NCI-H1105 treated with DMSO at 0.1 percent for 48 hours (cell line): ENCODE measurements at regions not wholly inside any gene's neighbourhood (a gene's known extent, or its start where the extent isn't known, plus 50 kb on each side); places are given as distances from the start of the nearest gene placed in this dataset.
"Not testable (repeated sequence)": the region's sequence is repeated elsewhere in the genome, so short reads cannot be mapped to it uniquely, and the experiment has no call there.

ENCODE experiments used
- DNase-seq: peaks from one replicate; lab custom pipeline; 2025; lab: John Stamatoyannopoulos, UW

GRCh38 chr3:16708285-16708684 lies 103.1 kb upstream of the DAZL start:
- DNase-seq = no peak

- not testable (repeated sequence) for DNase-seq
Observed at GRCh38 chr3:16711691-16712090, 106.5 kb upstream of the DAZL start.

DNA sequence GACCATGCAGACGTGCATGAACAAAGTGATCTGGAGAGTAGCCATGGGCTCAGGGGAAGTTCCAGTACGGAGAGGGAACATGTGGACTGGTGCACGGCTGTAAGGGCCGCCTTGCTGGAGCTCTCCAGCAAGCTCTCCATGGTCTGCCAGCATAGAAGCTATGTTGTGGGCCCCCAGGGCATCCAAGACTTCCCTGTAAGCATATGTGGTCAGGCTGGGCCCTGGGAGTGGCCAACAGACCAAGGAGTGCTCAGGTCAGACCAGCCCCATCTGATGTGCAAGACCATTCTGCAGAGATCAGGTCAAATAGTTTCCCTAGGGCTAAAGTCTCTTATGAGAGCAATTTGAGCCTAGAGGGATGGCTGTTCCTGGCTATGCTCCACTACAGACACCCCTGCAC lies 110.1 kb upstream of the DAZL start:
- DNase-seq = no peak

GRCh38 chr3:16719426-16719825 lies 114.2 kb upstream of the DAZL start:
- no peak for DNase-seq

DNA sequence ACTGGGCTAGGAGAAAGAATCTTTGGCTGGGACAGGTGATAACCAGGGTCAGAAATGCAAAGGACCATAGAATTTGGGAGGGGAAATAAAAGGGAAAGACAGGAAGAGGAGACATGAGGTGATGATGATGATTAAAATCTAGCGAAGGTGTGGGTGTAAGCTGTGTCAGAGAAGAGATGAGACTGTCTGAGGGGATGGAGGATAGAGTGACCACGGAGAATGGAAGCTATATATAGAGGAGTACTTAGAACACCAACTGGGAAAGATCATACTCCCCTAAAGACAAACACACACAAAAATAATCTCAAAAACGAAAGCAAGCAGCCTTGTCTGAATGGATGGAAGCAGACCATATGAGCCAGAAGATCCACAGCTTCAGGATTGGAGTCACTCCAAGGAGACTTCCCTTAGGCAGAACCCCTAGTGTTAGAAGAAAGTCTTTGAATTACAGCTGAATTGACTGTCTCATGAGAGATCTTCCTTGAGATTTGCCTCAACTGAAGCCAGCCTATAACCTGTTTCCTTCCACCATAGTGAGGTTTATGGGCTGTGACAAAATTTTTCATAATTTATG lies 115.2 kb upstream of the DAZL start:
- DNase-seq = no peak

GRCh38 chr3:16721494-16721893 lies 116.3 kb upstream of the DAZL start:
- DNase-seq = no peak

- no peak for DNase-seq
Observed at GRCh38 chr3:16723978-16724377, 118.8 kb upstream of the DAZL start.

GRCh38 chr3:16724487-16724886 lies 119.3 kb upstream of the DAZL start:
- no peak for DNase-seq

GRCh38 chr3:16725972-16726371 lies 120.7 kb upstream of the DAZL start:
- no peak for DNase-seq

DNA sequence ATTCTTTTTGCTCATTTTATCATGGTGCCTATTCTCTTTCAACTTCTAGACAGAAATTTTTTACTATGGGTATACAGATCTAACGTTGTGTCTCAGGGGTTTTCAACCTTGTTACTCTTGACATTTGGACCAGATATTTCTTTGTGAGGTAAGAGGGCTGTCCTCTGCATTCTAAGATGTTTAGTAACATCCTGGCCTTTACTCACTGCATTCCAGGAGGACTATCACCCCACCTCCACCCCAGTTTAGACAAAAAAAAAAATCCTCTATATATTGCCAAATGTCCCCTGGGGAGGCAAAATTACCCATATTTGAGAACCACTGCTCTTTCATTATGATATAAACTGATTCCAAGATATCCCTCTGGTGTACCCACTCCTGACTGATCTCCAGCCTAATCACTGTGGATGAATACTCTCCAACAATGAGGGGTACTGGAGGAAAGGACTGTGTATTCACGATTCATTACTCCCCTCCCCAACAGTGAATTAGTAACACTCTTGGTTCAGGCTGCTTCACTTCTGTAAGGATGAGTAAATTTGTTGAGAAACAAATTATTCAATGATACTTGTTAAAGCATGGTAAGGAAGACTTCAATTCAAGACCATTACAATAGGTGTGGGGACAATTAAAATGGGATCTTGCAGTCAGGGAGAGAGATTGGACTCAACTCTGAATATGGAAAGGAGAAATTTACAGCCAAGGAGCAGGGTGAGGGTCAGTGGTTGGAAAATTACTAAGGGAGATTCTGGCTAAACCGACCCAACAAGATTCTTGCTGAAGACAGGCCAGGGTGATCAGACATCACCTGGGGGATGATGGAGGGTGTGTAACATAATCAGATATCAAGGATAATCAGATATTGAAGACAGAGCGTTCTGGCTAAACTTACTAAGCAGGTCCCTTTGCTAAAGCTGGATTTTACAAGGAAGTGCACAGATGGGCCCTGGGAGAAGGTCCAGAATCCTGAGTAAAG lies 123.8 kb upstream of the DAZL start:
- DNase-seq = no peak

DNA sequence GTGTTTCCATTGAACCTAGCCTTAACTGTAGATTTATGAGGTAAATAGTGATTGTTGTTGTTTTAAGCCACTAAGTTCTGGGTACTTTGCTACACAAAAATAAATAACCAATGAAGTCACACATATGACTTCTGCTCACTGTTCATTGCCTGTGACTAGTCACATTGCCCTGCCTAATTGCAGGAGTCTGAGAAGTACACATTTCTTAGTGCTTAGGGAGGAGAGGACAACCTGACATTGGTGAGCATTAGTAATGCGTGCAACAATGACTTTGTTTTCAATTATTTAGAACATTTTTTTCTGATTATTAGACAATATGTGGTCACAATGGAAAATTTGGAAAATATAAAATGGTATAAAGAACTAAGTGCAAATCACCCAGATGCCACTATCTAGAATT lies 133.2 kb upstream of the DAZL start:
- no peak for DNase-seq

GRCh38 chr3:16739541-16740105 lies 134.4 kb upstream of the DAZL start:
- DNase-seq = no peak

GRCh38 chr3:16740515-16740914 lies 135.3 kb upstream of the DAZL start:
- DNase-seq = no peak

- no peak for DNase-seq
Observed at GRCh38 chr3:16741103-16741758, 136.0 kb upstream of the DAZL start.

DNA sequence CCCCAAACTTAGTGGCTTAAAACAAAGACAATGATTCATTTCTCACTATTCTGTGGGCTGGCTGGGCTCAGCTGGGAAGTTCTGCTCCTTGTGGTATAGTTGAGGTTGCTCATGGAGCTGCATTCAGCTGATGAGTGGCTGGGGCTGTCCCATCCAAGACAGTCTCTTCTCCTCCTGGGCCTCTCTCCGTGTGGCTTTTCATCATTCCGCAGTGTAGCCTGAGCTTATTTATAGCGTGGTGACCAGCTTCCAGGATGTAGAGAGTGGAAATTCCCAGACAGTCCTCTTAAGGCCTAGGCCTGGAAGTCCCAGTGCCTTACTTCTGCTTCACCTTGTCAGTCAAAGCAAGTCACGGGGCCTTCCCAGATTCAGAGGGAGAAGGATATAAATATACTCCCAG lies 136.7 kb upstream of the DAZL start:
- DNase-seq = no peak

GRCh38 chr3:16743276-16743675 lies 138.1 kb upstream of the DAZL start:
- no peak for DNase-seq

GRCh38 chr3:16759227-16759903 lies 125.4 kb upstream of the PLCL2 start:
- no peak for DNase-seq

DNA sequence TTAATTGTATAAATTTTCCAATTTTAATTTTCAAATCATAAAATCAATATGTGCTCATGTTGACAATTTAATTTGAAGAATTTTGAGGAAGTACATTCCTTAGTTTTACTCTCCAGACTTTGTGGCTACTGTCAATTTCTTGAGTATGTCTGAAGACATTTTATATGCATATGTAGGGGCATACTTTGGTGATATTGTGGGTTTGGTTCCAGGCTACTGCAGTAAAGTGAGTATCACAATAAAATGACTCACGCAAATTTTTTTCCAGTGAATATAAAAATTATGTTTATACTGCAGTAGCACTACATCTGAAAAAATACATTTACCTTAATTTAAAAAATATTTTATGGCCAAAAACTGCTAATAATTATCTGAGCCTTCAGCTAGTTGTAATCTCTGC lies 123.2 kb upstream of the PLCL2 start:
- DNase-seq = no peak

DNA sequence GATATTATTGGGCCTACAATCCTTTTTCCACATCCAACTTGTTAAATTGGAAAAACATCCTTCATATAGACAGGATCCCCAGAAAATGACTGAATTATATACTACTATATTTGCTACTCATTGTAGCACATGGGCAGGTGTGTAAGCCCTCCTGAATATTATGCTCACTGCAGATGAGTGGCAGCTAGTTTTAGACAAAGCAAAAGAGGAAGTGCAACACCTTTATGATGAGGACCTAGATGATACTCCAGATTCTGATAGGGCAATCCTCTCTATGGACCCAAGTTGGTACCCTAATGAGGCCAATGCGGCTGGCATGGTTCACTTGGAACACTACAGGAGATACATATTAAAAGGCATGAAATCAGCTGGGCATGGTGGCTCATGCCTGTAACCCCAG lies 119.1 kb upstream of the PLCL2 start:
- DNase-seq = no peak

GRCh38 chr3:16767006-16767405 lies 117.7 kb upstream of the PLCL2 start:
- DNase-seq = no peak

- no peak for DNase-seq
Observed at GRCh38 chr3:16768014-16768413, 116.7 kb upstream of the PLCL2 start.

GRCh38 chr3:16768956-16769355 lies 115.8 kb upstream of the PLCL2 start:
- no peak for DNase-seq
